ENCODE measurements at regions not wholly inside any gene's neighbourhood (a gene's known extent, or its start where the extent isn't known, plus 50 kb on each side); places are given as distances from the start of the nearest gene placed in this dataset.
"Not testable (repeated sequence)": the region's sequence is repeated elsewhere in the genome, so short reads cannot be mapped to it uniquely, and the experiment has no call there.

GRCh38 chr14:61145903-61146481 lies 135.1 kb downstream of the TMEM30B start:
- Histone ChIP-seq H3K36me3 (ENCODE audit: insufficient read depth, insufficient read length, low read length) (no peaks in the 10 kb centered on the region), H3K4me3 (ENCODE audit: insufficient read length, low read depth) (no peak overlapping the region), H3K4me1 (ENCODE audit: insufficient read depth, insufficient read length) (no peaks in the 10 kb centered on the region), H3K27me3 (ENCODE audit: insufficient read depth, insufficient read length) (no peaks in the 10 kb centered on the region), H3K9ac (ENCODE audit: insufficient read length, low read depth) (no peak overlapping the region), H3K9me3 (ENCODE audit: insufficient read depth, low read length) (peaks cover 23% of the 10 kb centered on the region)
- TF ChIP-seq ZNF274 (IDR thresholded peaks at IDR 0.05; ENCODE audit: low read depth, low read length) (no peak), SUZ12 (IDR thresholded peaks at IDR 0.05; ENCODE audit: extremely low read depth, insufficient read depth, insufficient read length) (no peak), YY1 (IDR thresholded peaks at IDR 0.05; ENCODE audit: insufficient read depth, insufficient read length) (no peak)
- no peak for DNase-seq (ENCODE audit: low read depth, low spot score)

- peaks cover 27% of the 10 kb centered on the region for H3K9me3 ChIP-seq (ENCODE audit: insufficient read depth, low read length)
These were observed 135.9 kb downstream of the TMEM30B start for GRCh38 chr14:61145034-61145902.

GRCh38 chr14:61144117-61145033 lies 136.8 kb downstream of the TMEM30B start:
- DNase-seq (ENCODE audit: low read depth, low spot score); H3K9ac ChIP-seq (ENCODE audit: insufficient read length, low read depth); H3K4me3 ChIP-seq (ENCODE audit: insufficient read length, low read depth): not testable (repeated sequence)

More at GRCh38 chr14:61145034-61145902, 135.9 kb downstream of the TMEM30B start:
- no peak overlapping the region for H3K9ac ChIP-seq (ENCODE audit: insufficient read length, low read depth)
- H3K36me3 ChIP-seq (ENCODE audit: insufficient read depth, insufficient read length, low read length) = no peaks in the 10 kb centered on the region
- no peak for DNase-seq (ENCODE audit: low read depth, low spot score)
- TF ChIP-seq YY1 (IDR thresholded peaks at IDR 0.05; ENCODE audit: insufficient read depth, insufficient read length) (no peak), ZNF274 (IDR thresholded peaks at IDR 0.05; ENCODE audit: low read depth, low read length) (no peak), SUZ12 (IDR thresholded peaks at IDR 0.05; ENCODE audit: extremely low read depth, insufficient read depth, insufficient read length) (no peak)
- H3K4me1 ChIP-seq (ENCODE audit: insufficient read depth, insufficient read length) = no peaks in the 10 kb centered on the region
- H3K27me3 ChIP-seq (ENCODE audit: insufficient read depth, insufficient read length) = no peaks in the 10 kb centered on the region
- no peak overlapping the region for H3K4me3 ChIP-seq (ENCODE audit: insufficient read length, low read depth)

GRCh38 chr14:61140872-61141271 lies 140.3 kb downstream of the TMEM30B start:
- no peak for DNase-seq (ENCODE audit: low read depth, low spot score)
- TF ChIP-seq ZNF274 (IDR thresholded peaks at IDR 0.05; ENCODE audit: low read depth, low read length) = no peak
- no peak for TF ChIP-seq YY1 (IDR thresholded peaks at IDR 0.05; ENCODE audit: insufficient read depth, insufficient read length)
- no peak for TF ChIP-seq SUZ12 (IDR thresholded peaks at IDR 0.05; ENCODE audit: extremely low read depth, insufficient read depth, insufficient read length)
- Histone ChIP-seq H3K9me3 (ENCODE audit: insufficient read depth, low read length) (peaks cover 27% of the 10 kb centered on the region), H3K27me3 (ENCODE audit: insufficient read depth, insufficient read length) (no peaks in the 10 kb centered on the region), H3K36me3 (ENCODE audit: insufficient read depth, insufficient read length, low read length) (no peaks in the 10 kb centered on the region), H3K4me3 (ENCODE audit: insufficient read length, low read depth) (no peak overlapping the region), H3K4me1 (ENCODE audit: insufficient read depth, insufficient read length) (no peaks in the 10 kb centered on the region), H3K9ac (ENCODE audit: insufficient read length, low read depth) (no peak overlapping the region)

More at GRCh38 chr14:61144117-61145033, 136.8 kb downstream of the TMEM30B start:
- H3K36me3 ChIP-seq (ENCODE audit: insufficient read depth, insufficient read length, low read length); H3K27me3 ChIP-seq (ENCODE audit: insufficient read depth, insufficient read length); H3K4me1 ChIP-seq (ENCODE audit: insufficient read depth, insufficient read length): not testable (repeated sequence)
- peaks cover 27% of the 10 kb centered on the region for H3K9me3 ChIP-seq (ENCODE audit: insufficient read depth, low read length)

- H3K4me3 ChIP-seq (ENCODE audit: insufficient read length, low read depth) = no peak overlapping the region
- H3K9me3 ChIP-seq (ENCODE audit: insufficient read depth, low read length) = peaks cover 26% of the 10 kb centered on the region
- no peak for DNase-seq (ENCODE audit: low read depth, low spot score)
- no peaks in the 10 kb centered on the region for H3K36me3 ChIP-seq (ENCODE audit: insufficient read depth, insufficient read length, low read length)
- no peaks in the 10 kb centered on the region for H3K27me3 ChIP-seq (ENCODE audit: insufficient read depth, insufficient read length)
- H3K4me1 ChIP-seq (ENCODE audit: insufficient read depth, insufficient read length) = no peaks in the 10 kb centered on the region
- H3K9ac ChIP-seq (ENCODE audit: insufficient read length, low read depth) = no peak overlapping the region
- no peak for TF ChIP-seq YY1 (IDR thresholded peaks at IDR 0.05; ENCODE audit: insufficient read depth, insufficient read length)
- TF ChIP-seq ZNF274 (IDR thresholded peaks at IDR 0.05; ENCODE audit: low read depth, low read length) = no peak
- TF ChIP-seq SUZ12 (IDR thresholded peaks at IDR 0.05; ENCODE audit: extremely low read depth, insufficient read depth, insufficient read length) = no peak
These were observed 140.9 kb downstream of the TMEM30B start for GRCh38 chr14:61140271-61140670.

- Histone ChIP-seq H3K36me3 (ENCODE audit: insufficient read depth, insufficient read length, low read length) (no peaks in the 10 kb centered on the region), H3K27me3 (ENCODE audit: insufficient read depth, insufficient read length) (no peaks in the 10 kb centered on the region), H3K9ac (ENCODE audit: insufficient read length, low read depth) (no peak overlapping the region), H3K9me3 (ENCODE audit: insufficient read depth, low read length) (peaks cover 14% of the 10 kb centered on the region), H3K4me1 (ENCODE audit: insufficient read depth, insufficient read length) (no peaks in the 10 kb centered on the region), H3K4me3 (ENCODE audit: insufficient read length, low read depth) (no peak overlapping the region)
- no peak for TF ChIP-seq YY1 (IDR thresholded peaks at IDR 0.05; ENCODE audit: insufficient read depth, insufficient read length)
- no peak for TF ChIP-seq SUZ12 (IDR thresholded peaks at IDR 0.05; ENCODE audit: extremely low read depth, insufficient read depth, insufficient read length)
- TF ChIP-seq ZNF274 (IDR thresholded peaks at IDR 0.05; ENCODE audit: low read depth, low read length) = no peak
- DNase-seq (ENCODE audit: low read depth, low spot score) = no peak
These were observed 142.0 kb downstream of the TMEM30B start for GRCh38 chr14:61139006-61139599.

Measured in NT2/D1 (cell line).